ENCODE measurements at regions not wholly inside any gene's neighbourhood (a gene's known extent, or its start where the extent isn't known, plus 50 kb on each side); places are given as distances from the start of the nearest gene placed in this dataset.

DNA sequence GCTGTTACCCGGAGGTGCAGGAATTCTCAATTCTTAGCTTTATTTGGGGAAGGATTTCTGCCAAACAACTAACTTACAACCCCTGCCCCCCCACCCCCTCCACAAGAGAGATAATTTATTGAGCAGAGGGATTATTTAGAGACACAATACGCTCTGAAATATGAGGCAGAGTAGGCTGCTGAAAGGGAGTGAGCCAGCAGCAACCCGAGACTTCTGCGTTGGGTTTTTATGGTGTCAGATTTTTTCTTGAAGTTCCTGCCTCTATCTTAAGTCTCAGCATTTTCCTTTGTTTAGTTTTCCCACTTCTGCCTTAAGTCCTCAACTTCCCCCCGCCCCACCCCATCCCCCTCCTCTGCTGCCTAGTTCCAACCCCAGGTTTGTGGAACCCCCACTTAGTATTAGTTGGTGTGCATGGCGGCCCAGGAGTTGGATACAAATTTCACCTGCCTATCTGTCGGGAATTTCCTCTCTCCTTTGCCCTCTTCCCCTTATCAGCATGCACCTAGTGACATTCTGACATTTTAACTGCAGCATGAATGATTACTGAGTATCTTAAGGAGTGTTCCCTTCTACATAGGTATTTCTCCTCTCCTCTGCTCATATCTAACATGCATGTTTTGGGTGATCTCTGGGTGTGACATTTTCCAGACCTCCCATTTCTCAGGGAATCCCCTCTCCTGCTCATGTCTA is 1635.9 kb upstream of the LRRTM1 start:
- no peak overlapping the region for H3K4me3 ChIP-seq (ENCODE audit: low read length)
- Mint-ChIP-seq H3K27ac (no peak overlapping the region), H3K36me3 (no peaks in the 10 kb centered on the region), H3K4me1 (no peaks in the 10 kb centered on the region), H3K9me3 (peaks cover 14 to 15% of the 10 kb centered on the region in 2 donors), H3K27me3 (ENCODE audit: low read depth in 2 of 2) (no peaks in the 10 kb centered on the region), H3K4me3 (no peak overlapping the region)
- no peaks in the 10 kb centered on the region for H3K36me3 ChIP-seq (ENCODE audit: control insufficient read depth, insufficient read depth, low read length)
- DNase-seq (no peak), ATAC-seq (no peak)
- TF ChIP-seq, protein P1, sequence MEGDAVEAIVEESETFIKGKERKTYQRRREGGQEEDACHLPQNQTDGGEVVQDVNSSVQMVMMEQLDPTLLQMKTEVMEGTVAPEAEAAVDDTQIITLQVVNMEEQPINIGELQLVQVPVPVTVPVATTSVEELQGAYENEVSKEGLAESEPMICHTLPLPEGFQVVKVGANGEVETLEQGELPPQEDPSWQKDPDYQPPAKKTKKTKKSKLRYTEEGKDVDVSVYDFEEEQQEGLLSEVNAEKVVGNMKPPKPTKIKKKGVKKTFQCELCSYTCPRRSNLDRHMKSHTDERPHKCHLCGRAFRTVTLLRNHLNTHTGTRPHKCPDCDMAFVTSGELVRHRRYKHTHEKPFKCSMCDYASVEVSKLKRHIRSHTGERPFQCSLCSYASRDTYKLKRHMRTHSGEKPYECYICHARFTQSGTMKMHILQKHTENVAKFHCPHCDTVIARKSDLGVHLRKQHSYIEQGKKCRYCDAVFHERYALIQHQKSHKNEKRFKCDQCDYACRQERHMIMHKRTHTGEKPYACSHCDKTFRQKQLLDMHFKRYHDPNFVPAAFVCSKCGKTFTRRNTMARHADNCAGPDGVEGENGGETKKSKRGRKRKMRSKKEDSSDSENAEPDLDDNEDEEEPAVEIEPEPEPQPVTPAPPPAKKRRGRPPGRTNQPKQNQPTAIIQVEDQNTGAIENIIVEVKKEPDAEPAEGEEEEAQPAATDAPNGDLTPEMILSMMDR (IDR thresholded peaks at IDR 0.05), result no peak
- 80% methylated on average over 6 of the region's 7 CpGs for WGBS (ENCODE audit: insufficient coverage)
- no peaks in the 10 kb centered on the region for H3K9me3 ChIP-seq (ENCODE audit: control insufficient read depth, insufficient read depth, low read length)
- no peaks in the 10 kb centered on the region for H3K4me1 ChIP-seq (ENCODE audit: control insufficient read depth, insufficient read depth, low read length)
- no peak overlapping the region for H3K27ac ChIP-seq (ENCODE audit: low read length)
- no peaks in the 10 kb centered on the region for H3K27me3 ChIP-seq (ENCODE audit: control insufficient read depth, insufficient read depth, low read length)
- intact Hi-C loops (cut with micrococcal nuclease), result no loop called here

DNA sequence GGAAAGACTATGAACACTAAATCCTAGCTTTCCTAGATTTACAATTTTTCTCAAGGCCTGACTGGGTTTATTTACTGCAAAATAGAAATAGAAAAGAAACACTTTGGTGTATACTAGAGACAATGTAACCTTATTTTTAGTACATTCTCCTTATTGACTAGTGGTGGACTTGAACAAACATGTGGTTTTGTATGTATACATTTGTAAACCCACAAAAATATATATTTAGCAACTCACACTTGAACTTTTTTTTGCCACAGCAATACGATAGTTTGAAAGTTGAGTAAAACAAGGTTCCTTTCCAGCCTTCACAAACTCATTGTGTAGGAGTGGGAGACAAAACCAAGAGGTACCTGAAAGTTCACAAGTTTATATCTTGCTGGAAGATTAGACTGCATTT is 1633.4 kb upstream of the LRRTM1 start:
- WGBS (ENCODE audit: insufficient coverage), result no CpG with 5 or more reads among the region's 1 CpG
- TF ChIP-seq, protein P1 (IDR thresholded peaks at IDR 0.05), result no peak
- H3K9me3 Mint-ChIP-seq, result peaks cover 11 to 17% of the 10 kb centered on the region in 2 donors
- H3K27me3 ChIP-seq (ENCODE audit: control insufficient read depth, insufficient read depth, low read length), result no peaks in the 10 kb centered on the region
- no peak overlapping the region for H3K27ac ChIP-seq (ENCODE audit: low read length)
- no peaks in the 10 kb centered on the region for H3K36me3 Mint-ChIP-seq
- no peaks in the 10 kb centered on the region for H3K4me1 ChIP-seq (ENCODE audit: control insufficient read depth, insufficient read depth, low read length)
- H3K27ac Mint-ChIP-seq, result no peak overlapping the region
- H3K4me3 Mint-ChIP-seq, result no peak overlapping the region
- H3K4me3 ChIP-seq (ENCODE audit: low read length), result no peak overlapping the region
- DNase-seq, result no peak
- no peak for ATAC-seq
- intact Hi-C loops (cut with micrococcal nuclease), result no loop called here
- H3K36me3 ChIP-seq (ENCODE audit: control insufficient read depth, insufficient read depth, low read length), result no peaks in the 10 kb centered on the region
- H3K9me3 ChIP-seq (ENCODE audit: control insufficient read depth, insufficient read depth, low read length), result no peaks in the 10 kb centered on the region
- H3K27me3 Mint-ChIP-seq (ENCODE audit: low read depth in 2 of 2), result no peaks in the 10 kb centered on the region
- no peaks in the 10 kb centered on the region for H3K4me1 Mint-ChIP-seq

- H3K4me1 Mint-ChIP-seq, result no peaks in the 10 kb centered on the region
- WGBS (ENCODE audit: insufficient coverage), result 93% methylated on average over 4 of the region's 4 CpGs
- ATAC-seq (no peak), DNase-seq (no peak)
- no peaks in the 10 kb centered on the region for H3K27me3 Mint-ChIP-seq (ENCODE audit: low read depth in 2 of 2)
- H3K9me3 ChIP-seq (ENCODE audit: control insufficient read depth, insufficient read depth, low read length), result no peaks in the 10 kb centered on the region
- H3K27me3 ChIP-seq (ENCODE audit: control insufficient read depth, insufficient read depth, low read length), result no peaks in the 10 kb centered on the region
- no peaks in the 10 kb centered on the region for H3K4me1 ChIP-seq (ENCODE audit: control insufficient read depth, insufficient read depth, low read length)
- no peak overlapping the region for H3K27ac ChIP-seq (ENCODE audit: low read length)
- H3K36me3 ChIP-seq (ENCODE audit: control insufficient read depth, insufficient read depth, low read length), result no peaks in the 10 kb centered on the region
- H3K4me3 ChIP-seq (ENCODE audit: low read length), result no peak overlapping the region
- H3K4me3 Mint-ChIP-seq, result no peak overlapping the region
- no peaks in the 10 kb centered on the region for H3K36me3 Mint-ChIP-seq
- peaks cover 10 to 22% of the 10 kb centered on the region in 2 donors for H3K9me3 Mint-ChIP-seq
- intact Hi-C loops (cut with micrococcal nuclease), result no loop called here
- TF ChIP-seq, protein P1 (IDR thresholded peaks at IDR 0.05), result no peak
- no peak overlapping the region for H3K27ac Mint-ChIP-seq
Measured at GRCh38 chr2:81903534-81903933, 1599.0 kb upstream of the LRRTM1 start.

GRCh38 chr2:81901017-81901416 is 1596.5 kb upstream of the LRRTM1 start:
- no peak overlapping the region for H3K4me3 ChIP-seq (ENCODE audit: low read length)
- H3K27me3 ChIP-seq (ENCODE audit: control insufficient read depth, insufficient read depth, low read length), result no peaks in the 10 kb centered on the region
- no peak for ATAC-seq
- peaks cover 16 to 28% of the 10 kb centered on the region in 2 donors for H3K9me3 Mint-ChIP-seq
- H3K4me1 ChIP-seq (ENCODE audit: control insufficient read depth, insufficient read depth, low read length), result no peaks in the 10 kb centered on the region
- H3K4me3 Mint-ChIP-seq, result no peak overlapping the region
- no peak for DNase-seq
- WGBS (ENCODE audit: insufficient coverage), result no CpG with 5 or more reads among the region's 3 CpGs
- intact Hi-C loops (cut with micrococcal nuclease), result no loop called here
- H3K4me1 Mint-ChIP-seq, result no peaks in the 10 kb centered on the region
- H3K9me3 ChIP-seq (ENCODE audit: control insufficient read depth, insufficient read depth, low read length), result no peaks in the 10 kb centered on the region
- no peaks in the 10 kb centered on the region for H3K36me3 ChIP-seq (ENCODE audit: control insufficient read depth, insufficient read depth, low read length)
- H3K36me3 Mint-ChIP-seq, result no peaks in the 10 kb centered on the region
- no peaks in the 10 kb centered on the region for H3K27me3 Mint-ChIP-seq (ENCODE audit: low read depth in 2 of 2)
- no peak overlapping the region for H3K27ac Mint-ChIP-seq
- no peak overlapping the region for H3K27ac ChIP-seq (ENCODE audit: low read length)
- TF ChIP-seq, protein P1 (IDR thresholded peaks at IDR 0.05), result no peak

All from natural killer cell (primary cell).